ENCODE measurements at regions not wholly inside any gene's neighbourhood (a gene's known extent, or its start where the extent isn't known, plus 50 kb on each side); places are given as distances from the start of the nearest gene placed in this dataset.

DNA sequence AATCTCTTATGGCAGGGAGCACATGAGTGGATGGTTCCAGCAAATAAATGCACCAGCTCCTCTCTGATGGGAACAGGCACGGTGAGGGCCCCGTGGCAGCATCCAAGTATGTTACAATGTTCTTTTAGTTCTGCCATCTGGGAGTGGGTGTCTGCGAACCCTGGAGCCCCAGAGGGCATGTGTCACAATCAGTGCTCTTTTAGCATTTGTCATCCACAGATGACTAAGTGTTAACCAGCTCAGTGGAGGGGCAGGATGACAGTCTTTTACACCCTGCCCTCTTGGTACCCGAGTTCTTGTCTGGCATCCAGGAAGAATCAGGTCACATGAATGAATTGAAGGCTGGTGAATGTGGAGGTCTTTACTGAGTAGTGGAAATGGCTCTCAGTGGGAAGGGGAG is 560.4 kb upstream of the FLRT2 start:
- WGBS (ENCODE audit: insufficient coverage) = 84% methylated on average over 4 of the region's 4 CpGs
- intact Hi-C loops (cut with micrococcal nuclease) = no loop called here

GRCh38 chr14:84975241-84975902 is 554.6 kb upstream of the FLRT2 start:
- intact Hi-C loops (cut with micrococcal nuclease) = no loop called here
- H3K4me3 Mint-ChIP-seq = no peak overlapping the region

More for the DNA sequence above, 560.4 kb upstream of the FLRT2 start:
- Histone ChIP-seq H3K36me3 (replicated peaks in 1 of 2; ENCODE audit: control insufficient read depth in 1 of 2, insufficient read depth in 2 of 2, low read length in 2 of 2) (no peaks in the 10 kb centered on the region), H2AFZ (ENCODE audit: insufficient read depth, low read depth, low read length, poor library complexity, severe bottlenecking) (no peak overlapping the region), H3K4me2 (replicated peaks; ENCODE audit: extremely low read depth, low read length, poor library complexity, severe bottlenecking) (no peak overlapping the region), H3K9ac (ENCODE audit: insufficient read depth, low read length, poor library complexity, severe bottlenecking) (no peak overlapping the region), H3K9me3 (replicated peaks in 1 of 2; ENCODE audit: control insufficient read depth in 1 of 2, insufficient read depth in 1 of 2, low read length in 2 of 2) (no peaks in the 10 kb centered on the region), H3K4me1 (ENCODE audit: control insufficient read depth in 1 of 2, insufficient read depth in 2 of 2, low read length in 2 of 2) (no peaks in the 10 kb centered on the region), H3K27ac (ENCODE audit: low read depth in 1 of 2, low read length in 2 of 2) (no peak overlapping the region), H4K20me1 (ENCODE audit: insufficient read depth, low read length) (no peaks in the 10 kb centered on the region), H3K79me2 (ENCODE audit: insufficient read depth, low read length) (no peaks in the 10 kb centered on the region), H3K27me3 (ENCODE audit: control insufficient read depth in 2 of 2, insufficient read depth in 2 of 2, low read length in 2 of 2) (no peaks in the 10 kb centered on the region), H3K4me3 (replicated peaks in 1 of 3; ENCODE audit: low read depth in 2 of 3, low read length in 3 of 3) (no peak overlapping the region)
- no peak overlapping the region for H3K27ac Mint-ChIP-seq
- no peaks in the 10 kb centered on the region for H3K36me3 Mint-ChIP-seq
- no peaks in the 10 kb centered on the region for H3K4me1 Mint-ChIP-seq
- DNase-seq = no peak
- TF ChIP-seq, protein P1, sequence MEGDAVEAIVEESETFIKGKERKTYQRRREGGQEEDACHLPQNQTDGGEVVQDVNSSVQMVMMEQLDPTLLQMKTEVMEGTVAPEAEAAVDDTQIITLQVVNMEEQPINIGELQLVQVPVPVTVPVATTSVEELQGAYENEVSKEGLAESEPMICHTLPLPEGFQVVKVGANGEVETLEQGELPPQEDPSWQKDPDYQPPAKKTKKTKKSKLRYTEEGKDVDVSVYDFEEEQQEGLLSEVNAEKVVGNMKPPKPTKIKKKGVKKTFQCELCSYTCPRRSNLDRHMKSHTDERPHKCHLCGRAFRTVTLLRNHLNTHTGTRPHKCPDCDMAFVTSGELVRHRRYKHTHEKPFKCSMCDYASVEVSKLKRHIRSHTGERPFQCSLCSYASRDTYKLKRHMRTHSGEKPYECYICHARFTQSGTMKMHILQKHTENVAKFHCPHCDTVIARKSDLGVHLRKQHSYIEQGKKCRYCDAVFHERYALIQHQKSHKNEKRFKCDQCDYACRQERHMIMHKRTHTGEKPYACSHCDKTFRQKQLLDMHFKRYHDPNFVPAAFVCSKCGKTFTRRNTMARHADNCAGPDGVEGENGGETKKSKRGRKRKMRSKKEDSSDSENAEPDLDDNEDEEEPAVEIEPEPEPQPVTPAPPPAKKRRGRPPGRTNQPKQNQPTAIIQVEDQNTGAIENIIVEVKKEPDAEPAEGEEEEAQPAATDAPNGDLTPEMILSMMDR (IDR thresholded peaks at IDR 0.05) = no peak
- no peak overlapping the region for H3K4me3 Mint-ChIP-seq
- no peaks in the 10 kb centered on the region for H3K27me3 Mint-ChIP-seq (ENCODE audit: low read depth in 3 of 3)
- peaks cover 0 to 10% (median 4%) of the 10 kb centered on the region in 7 donors for H3K9me3 Mint-ChIP-seq

More at GRCh38 chr14:84975241-84975902, 554.6 kb upstream of the FLRT2 start:
- no peaks in the 10 kb centered on the region for H3K4me1 ChIP-seq (ENCODE audit: control insufficient read depth in 1 of 2, insufficient read depth in 2 of 2, low read length in 2 of 2)
- TF ChIP-seq, protein P1 (IDR thresholded peaks at IDR 0.05) = no peak
- H3K36me3 Mint-ChIP-seq = no peaks in the 10 kb centered on the region
- H3K9ac ChIP-seq (ENCODE audit: insufficient read depth, low read length, poor library complexity, severe bottlenecking) = no peak overlapping the region
- H3K79me2 ChIP-seq (ENCODE audit: insufficient read depth, low read length) = no peaks in the 10 kb centered on the region
- no peaks in the 10 kb centered on the region for H4K20me1 ChIP-seq (ENCODE audit: insufficient read depth, low read length)
- H3K4me2 ChIP-seq (replicated peaks; ENCODE audit: extremely low read depth, low read length, poor library complexity, severe bottlenecking) = no peak overlapping the region
- H3K27ac Mint-ChIP-seq = no peak overlapping the region
- no CpG with 5 or more reads among the region's 2 CpGs for WGBS (ENCODE audit: insufficient coverage)
- H3K4me3 ChIP-seq (replicated peaks in 1 of 3; ENCODE audit: low read depth in 2 of 3, low read length in 3 of 3) = no peak overlapping the region
- no peaks in the 10 kb centered on the region for H3K36me3 ChIP-seq (replicated peaks in 1 of 2; ENCODE audit: control insufficient read depth in 1 of 2, insufficient read depth in 2 of 2, low read length in 2 of 2)
- H2AFZ ChIP-seq (ENCODE audit: insufficient read depth, low read depth, low read length, poor library complexity, severe bottlenecking) = no peak overlapping the region
- H3K4me1 Mint-ChIP-seq = no peaks in the 10 kb centered on the region
- DNase-seq = no peak
- H3K27me3 ChIP-seq (ENCODE audit: control insufficient read depth in 2 of 2, insufficient read depth in 2 of 2, low read length in 2 of 2) = no peaks in the 10 kb centered on the region
- H3K9me3 Mint-ChIP-seq = peaks cover 0 to 4% (median 2%) of the 10 kb centered on the region in 7 donors
- H3K27ac ChIP-seq (ENCODE audit: low read depth in 1 of 2, low read length in 2 of 2) = no peak overlapping the region
- no peaks in the 10 kb centered on the region for H3K9me3 ChIP-seq (replicated peaks in 1 of 2; ENCODE audit: control insufficient read depth in 1 of 2, insufficient read depth in 1 of 2, low read length in 2 of 2)
- H3K27me3 Mint-ChIP-seq (ENCODE audit: low read depth in 3 of 3) = no peaks in the 10 kb centered on the region

Data from CD14-positive monocyte (primary cell).